HG03025 (cell line): ENCODE measurements at regions not wholly inside any gene's neighbourhood (a gene's known extent, or its start where the extent isn't known, plus 50 kb on each side); places are given as distances from the start of the nearest gene placed in this dataset.

ENCODE experiments used
- ATAC-seq: cut with Tn5 transposase; IDR thresholded peaks from one replicate; pipeline ENCODE4 v1.9.1; 2021; ENCODE audit warnings: mild to moderate bottlenecking, moderate library complexity; ENCODE audit not compliant: unreplicated experiment, low FRiP score

DNA sequence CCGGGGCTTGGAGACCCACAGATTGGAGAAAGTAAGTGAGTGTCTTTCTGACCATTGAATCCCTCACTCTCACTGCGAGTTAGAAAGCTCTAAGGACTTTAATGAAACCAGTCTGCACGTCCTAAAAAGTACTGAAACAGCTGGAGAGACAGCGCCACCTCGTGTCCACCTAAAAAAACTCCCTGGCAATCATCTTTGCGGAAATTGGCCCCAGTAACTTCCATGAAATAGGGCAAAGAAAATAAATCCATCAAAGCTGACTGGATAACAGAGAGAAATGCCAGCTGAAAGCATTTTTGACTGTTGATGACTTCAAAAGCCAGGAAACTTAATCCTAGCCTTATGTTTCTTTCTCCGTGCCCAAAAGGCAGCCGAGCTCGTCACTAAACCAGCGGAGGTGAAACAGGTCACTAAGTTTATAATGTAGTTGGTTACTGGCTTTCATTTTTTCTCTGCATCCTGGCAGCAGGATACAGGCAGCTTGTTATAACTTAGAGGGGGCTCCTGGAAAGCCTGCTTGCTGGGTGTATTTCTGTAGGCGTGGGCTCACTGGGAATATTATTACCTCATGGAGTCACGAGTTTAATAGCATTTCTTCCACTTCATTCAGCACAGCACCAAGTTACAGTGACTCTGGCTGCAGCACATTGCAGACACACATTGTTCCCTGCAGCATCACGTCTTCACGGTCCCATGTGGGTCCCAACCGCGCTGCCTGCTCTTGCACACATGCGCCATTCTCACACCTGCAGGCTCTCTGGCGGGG lies 266.5 kb downstream of the HRH4 start:
- no peak for ATAC-seq

- no peak for ATAC-seq
Measured at GRCh38 chr18:24727685-24728084, 267.2 kb downstream of the HRH4 start.

GRCh38 chr18:24731158-24731557 lies 270.7 kb downstream of the HRH4 start:
- no peak for ATAC-seq

DNA sequence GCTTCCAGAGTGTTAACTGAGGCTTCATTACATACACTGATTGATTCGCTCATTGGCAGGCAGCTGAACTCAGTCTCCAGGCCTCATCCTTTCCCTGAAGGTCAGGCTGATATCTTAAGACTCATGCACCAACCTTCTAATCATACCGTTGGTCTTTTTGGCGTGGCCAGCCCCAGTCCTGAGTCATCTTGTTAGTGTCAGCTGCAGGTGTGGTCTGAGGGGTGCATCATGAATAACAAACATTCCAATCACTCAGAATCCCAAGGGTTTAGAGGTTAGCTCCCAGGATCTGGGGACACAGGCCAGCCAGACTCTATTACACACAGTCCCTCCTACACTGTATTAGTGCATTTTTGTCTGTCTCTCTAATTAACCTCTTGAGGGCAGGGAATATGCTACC lies 271.5 kb downstream of the HRH4 start:
- ATAC-seq: no peak

DNA sequence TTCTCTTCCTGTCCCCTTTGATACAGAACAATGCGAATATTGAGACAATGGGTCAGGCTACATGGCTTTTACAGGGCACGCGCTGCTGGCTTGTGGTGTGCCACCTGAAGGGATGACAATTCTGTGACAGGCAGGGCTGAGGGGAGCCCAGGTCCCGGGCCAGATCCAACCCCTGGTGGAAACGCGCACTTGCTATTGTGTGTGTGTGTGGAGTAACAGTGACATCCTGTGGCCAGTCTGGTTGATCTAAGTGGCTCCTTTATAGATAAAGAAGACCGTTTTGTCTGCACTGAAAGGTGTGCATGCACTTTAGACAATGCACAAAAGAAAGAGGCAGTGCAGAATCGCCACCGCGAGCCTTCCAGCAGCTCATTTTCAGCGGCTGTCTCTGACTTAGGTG lies 273.6 kb downstream of the HRH4 start:
- ATAC-seq: no peak

DNA sequence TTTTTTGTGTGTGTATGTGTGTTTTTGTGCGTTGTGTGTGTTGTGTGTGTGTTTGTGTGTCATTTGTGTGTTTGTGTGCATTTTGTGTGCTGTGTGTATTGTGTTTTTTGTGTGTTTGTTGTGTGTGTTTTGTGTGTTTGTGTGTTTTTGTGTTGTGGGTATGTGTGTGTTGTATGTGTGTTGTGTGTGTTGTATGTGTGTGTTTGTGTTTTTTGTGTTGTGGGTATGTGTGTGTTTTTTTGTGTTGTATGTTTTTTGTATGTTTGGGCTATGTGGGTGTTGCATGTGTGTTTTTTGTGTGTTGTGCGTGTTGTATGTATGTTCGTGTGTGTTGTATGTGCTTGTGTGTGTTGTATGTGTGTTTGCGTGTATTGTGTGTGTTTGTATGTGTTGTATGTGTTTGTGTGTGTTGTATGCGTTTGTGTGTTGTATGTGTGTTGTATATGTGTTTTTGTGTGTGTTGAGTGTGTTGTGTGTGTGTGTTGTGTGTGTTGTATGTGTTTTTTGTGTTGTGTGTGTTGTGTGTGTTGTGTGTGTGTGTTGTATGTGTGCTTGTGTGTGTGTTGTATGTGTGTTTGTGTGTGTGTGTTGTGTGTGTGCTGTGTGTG lies 275.3 kb downstream of the HRH4 start:
- ATAC-seq: no peak

- no peak for ATAC-seq
Measured at GRCh38 chr18:24736662-24737330, 276.4 kb downstream of the HRH4 start.

DNA sequence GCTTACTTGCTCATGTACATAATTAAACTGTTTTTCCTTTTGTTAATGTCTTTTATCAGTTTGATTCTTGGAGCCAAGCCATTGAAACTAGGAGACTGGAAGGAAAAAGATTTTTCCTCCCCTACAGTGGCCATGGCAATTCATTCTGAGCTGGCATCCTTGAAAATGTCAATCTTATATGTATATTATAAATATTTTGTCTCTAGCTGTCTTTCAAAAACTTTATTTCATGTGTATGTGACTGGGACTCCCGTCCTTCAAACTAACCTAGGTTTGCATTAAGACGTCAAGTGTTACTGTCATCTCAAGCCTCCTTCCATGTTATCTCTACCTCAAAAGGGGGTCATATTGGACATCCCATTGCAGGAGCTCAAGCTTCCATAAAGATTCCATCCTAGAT lies 280.4 kb downstream of the HRH4 start:
- ATAC-seq: no peak

GRCh38 chr18:24741321-24741720 lies 280.9 kb downstream of the HRH4 start:
- ATAC-seq: no peak

- ATAC-seq: no peak
Measured at GRCh38 chr18:24741965-24742724, 281.7 kb downstream of the HRH4 start.

GRCh38 chr18:24754583-24755253 lies 294.3 kb downstream of the HRH4 start:
- no peak for ATAC-seq

GRCh38 chr18:24756385-24756784 lies 295.9 kb downstream of the HRH4 start:
- ATAC-seq: no peak

GRCh38 chr18:24757134-24757533 lies 296.7 kb downstream of the HRH4 start:
- no peak for ATAC-seq

DNA sequence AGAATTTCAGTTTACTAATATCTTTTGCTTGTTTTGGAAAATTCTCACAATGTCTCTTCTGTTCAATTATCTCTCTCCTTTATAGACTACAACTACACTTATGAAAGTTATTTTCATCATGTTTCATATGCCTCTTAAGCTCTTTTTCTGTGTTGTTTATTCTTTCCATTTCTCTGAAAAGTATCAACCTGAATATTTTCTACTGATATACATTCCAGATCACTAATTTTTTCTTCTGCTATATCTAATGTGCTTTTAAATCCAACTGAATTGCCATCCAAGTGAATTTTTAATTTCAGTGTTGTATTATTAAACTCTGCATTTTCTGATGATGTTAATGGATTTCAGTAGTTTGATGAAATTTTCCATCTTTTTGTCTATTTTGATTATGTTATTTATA lies 301.3 kb downstream of the HRH4 start:
- no peak for ATAC-seq

- ATAC-seq: no peak
Measured at GRCh38 chr18:24762511-24762910, 302.1 kb downstream of the HRH4 start.

- ATAC-seq: no peak
Measured at GRCh38 chr18:24763765-24764513, 303.5 kb downstream of the HRH4 start.

GRCh38 chr18:24764766-24765165 lies 304.3 kb downstream of the HRH4 start:
- no peak for ATAC-seq

- no peak for ATAC-seq
Measured at GRCh38 chr18:24766376-24766775, 305.9 kb downstream of the HRH4 start.

DNA sequence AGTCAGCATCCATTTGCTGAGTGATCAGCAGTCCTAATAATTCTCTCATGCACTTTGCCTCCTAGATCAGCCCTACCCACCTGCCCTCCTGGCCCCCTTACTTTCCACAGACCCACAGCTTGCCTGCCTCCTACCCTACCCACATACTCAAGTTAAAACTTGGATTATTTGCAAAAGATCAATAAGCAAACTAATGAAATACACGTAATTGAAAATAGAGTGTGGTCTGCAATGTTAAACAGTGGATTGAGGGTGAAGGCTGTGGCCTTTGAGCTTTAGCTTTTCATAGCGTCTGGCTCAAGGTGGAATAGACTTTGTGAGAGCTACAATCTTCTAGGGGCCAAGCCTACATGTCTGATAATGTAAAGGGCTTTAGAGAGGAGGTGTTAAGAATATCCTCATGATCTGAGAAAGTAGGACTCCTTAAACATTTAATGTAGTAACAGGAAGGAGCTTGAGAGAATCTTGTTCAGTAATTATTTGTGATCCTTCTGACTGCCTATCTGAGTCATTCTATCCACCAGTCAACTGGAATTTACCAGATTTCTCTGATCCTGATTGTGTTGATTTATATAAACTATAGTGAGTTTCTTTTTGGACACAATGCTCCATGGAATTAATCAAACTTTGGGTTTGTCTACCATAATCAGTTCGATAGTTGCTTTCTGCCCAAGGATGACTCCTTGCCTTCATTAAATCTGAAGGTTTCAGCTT lies 310.0 kb downstream of the HRH4 start:
- ATAC-seq: no peak
